22Rv1 (cell line): ENCODE measurements at regions not wholly inside any gene's neighbourhood (a gene's known extent, or its start where the extent isn't known, plus 50 kb on each side); places are given as distances from the start of the nearest gene placed in this dataset.

Experiments used
- ZFX ChIP-seq: fragments of 450-650 bp; IDR thresholded peaks from 2 replicates; pipeline ENCODE4 v1.6.1; 2017; ENCODE audit warnings: antibody characterized with exemption, borderline replicate concordance
- TF ChIP-seq, protein P1 (sequence below): fragments of 450-650 bp; IDR thresholded peaks from 2 replicates; pipeline ENCODE4 v1.5.1; 2017; ENCODE audit warnings: mild to moderate bottlenecking

DNA sequence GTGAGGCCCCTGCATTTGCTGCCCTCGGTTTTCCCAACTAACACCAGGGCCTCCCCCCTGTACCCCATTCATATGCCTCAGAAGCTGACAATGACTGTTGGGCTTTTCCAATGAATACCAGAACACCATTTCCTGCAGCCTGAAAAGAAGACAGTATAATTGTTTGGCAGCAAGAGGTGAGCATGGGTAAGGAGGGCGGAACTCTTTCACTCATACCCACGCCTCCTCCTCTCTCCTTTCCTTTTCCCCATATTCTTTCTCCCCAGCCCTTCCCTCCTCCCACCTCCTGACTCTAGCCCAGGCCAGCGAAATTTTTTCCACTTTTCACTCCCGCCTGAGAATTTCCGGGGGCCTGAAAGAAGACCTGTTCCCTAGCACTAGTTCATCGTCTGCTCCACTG lies 58.0 kb upstream of the CHST1 start:
- TF ChIP-seq, protein P1, sequence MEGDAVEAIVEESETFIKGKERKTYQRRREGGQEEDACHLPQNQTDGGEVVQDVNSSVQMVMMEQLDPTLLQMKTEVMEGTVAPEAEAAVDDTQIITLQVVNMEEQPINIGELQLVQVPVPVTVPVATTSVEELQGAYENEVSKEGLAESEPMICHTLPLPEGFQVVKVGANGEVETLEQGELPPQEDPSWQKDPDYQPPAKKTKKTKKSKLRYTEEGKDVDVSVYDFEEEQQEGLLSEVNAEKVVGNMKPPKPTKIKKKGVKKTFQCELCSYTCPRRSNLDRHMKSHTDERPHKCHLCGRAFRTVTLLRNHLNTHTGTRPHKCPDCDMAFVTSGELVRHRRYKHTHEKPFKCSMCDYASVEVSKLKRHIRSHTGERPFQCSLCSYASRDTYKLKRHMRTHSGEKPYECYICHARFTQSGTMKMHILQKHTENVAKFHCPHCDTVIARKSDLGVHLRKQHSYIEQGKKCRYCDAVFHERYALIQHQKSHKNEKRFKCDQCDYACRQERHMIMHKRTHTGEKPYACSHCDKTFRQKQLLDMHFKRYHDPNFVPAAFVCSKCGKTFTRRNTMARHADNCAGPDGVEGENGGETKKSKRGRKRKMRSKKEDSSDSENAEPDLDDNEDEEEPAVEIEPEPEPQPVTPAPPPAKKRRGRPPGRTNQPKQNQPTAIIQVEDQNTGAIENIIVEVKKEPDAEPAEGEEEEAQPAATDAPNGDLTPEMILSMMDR, result no peak
- TF ChIP-seq ZFX, result no peak
